ENCODE measurements at regions not wholly inside any gene's neighbourhood (a gene's known extent, or its start where the extent isn't known, plus 50 kb on each side); places are given as distances from the start of the nearest gene placed in this dataset.

DNA sequence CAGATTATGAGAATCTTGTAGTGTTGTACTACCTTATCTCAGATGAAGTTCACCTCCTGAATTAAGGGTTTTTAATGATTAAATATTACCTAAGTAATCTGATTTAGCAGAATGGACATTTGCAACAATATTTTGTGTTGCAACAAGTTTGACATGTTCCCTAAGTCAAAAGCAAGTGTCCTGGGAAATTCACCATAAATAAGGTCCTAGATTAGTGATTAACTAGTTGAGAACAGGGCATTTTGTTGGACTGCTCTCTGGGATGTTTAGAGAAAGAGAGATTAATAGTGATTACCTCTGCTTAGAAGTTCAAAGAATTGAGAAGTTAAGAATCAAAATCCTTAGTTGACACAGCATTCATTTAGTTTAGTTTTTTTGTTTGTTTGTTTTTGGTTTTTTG is 120.2 kb upstream of the MARCKS start:
- no peak for TF ChIP-seq POLR2AphosphoS5 (IDR thresholded peaks at IDR 0.05; ENCODE audit: low read depth)
- no peak for TF ChIP-seq REST (IDR thresholded peaks at IDR 0.05; ENCODE audit: insufficient replicate concordance, low read depth)
- TF ChIP-seq, protein P1, sequence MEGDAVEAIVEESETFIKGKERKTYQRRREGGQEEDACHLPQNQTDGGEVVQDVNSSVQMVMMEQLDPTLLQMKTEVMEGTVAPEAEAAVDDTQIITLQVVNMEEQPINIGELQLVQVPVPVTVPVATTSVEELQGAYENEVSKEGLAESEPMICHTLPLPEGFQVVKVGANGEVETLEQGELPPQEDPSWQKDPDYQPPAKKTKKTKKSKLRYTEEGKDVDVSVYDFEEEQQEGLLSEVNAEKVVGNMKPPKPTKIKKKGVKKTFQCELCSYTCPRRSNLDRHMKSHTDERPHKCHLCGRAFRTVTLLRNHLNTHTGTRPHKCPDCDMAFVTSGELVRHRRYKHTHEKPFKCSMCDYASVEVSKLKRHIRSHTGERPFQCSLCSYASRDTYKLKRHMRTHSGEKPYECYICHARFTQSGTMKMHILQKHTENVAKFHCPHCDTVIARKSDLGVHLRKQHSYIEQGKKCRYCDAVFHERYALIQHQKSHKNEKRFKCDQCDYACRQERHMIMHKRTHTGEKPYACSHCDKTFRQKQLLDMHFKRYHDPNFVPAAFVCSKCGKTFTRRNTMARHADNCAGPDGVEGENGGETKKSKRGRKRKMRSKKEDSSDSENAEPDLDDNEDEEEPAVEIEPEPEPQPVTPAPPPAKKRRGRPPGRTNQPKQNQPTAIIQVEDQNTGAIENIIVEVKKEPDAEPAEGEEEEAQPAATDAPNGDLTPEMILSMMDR (IDR thresholded peaks at IDR 0.05; ENCODE audit: insufficient read depth, low read length) = no peak
